ENCODE measurements at regions not wholly inside any gene's neighbourhood (a gene's known extent, or its start where the extent isn't known, plus 50 kb on each side); places are given as distances from the start of the nearest gene placed in this dataset.

DNA sequence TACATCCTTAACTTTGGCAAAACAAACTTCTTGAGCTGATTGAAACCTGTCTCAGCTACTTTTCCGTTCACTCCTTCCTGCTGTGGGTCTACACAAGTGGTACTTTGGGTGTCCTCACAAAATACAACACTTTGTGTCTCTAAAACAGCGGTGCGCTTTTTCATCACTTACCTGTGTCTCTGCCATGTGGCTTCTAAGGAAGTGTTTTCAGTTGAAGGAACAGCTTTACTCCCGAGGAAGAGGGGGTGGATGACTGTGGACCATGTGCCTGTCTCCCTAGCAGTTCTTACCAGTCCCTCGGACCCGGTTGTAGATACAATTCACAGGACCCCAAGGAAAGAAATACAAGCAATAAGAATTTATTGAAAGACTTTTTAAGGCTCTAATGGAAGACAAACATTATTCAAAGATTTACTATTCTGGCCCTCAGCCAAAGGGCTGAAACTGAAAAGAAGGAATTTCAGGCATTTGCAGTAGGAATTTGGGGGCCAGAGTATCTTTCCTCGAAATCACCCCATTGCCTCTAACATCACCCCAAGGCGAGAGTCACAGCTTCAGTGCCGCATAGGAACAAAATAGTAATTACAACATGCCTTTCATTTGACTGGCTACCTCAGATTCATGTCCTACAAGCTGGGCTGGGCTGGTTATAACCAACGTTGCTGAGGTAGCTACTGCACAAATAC, 246.3 kb downstream of the ACTR3B start:
- DNase-seq (ENCODE audit: low read depth in 4 of 4, low spot score in 3 of 4), result no peak

DNA sequence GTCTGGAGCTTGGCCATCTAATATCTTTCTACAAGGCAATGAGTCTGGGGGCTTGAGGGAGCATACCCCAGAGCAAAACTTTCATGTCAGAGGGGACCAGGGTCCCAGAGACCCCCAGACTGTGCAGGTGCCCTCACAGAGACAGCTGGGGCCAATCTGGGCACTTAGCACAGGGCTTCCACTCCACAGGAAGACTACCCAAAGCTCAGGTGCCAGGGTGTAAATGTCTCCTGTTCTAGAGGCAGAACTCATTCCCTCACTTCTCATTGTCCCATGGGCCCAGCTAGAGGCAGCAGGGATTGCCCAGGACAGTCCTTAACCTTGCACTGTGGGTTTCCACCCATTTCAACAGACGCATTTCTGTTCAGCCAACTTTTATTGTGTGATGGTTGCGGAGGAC, 246.9 kb downstream of the ACTR3B start:
- no peak for DNase-seq (ENCODE audit: low read depth in 4 of 4, low spot score in 3 of 4)

- no peak for DNase-seq (ENCODE audit: low read depth in 4 of 4, low spot score in 3 of 4)
Observed at GRCh38 chr7:153006911-153007310, 247.4 kb downstream of the ACTR3B start.

GRCh38 chr7:153010416-153010815, 250.9 kb downstream of the ACTR3B start:
- DNase-seq (ENCODE audit: low read depth in 4 of 4, low spot score in 3 of 4), result no peak

DNA sequence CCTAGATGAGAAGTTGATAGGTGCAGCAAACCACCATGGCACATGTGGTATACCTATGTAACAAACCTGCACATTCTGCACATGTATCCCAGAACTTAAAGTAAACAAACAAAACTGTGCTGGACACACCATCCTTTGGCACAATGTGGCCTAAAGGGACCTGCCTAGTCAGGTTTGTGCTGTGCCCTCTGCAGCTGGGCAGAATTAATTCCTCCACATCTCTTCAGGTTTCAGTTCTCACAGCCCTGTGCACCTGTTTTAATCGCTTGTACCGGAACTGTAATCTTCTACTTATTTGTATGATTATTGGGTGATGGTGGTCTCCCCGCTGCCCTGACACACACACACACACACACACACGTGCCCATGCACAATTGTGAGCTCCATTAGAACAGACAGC, 252.7 kb downstream of the ACTR3B start:
- DNase-seq (ENCODE audit: low read depth in 4 of 4, low spot score in 3 of 4), result no peak

GRCh38 chr7:153017223-153017622, 257.7 kb downstream of the ACTR3B start:
- no peak for DNase-seq (ENCODE audit: low read depth in 4 of 4, low spot score in 3 of 4)

DNA sequence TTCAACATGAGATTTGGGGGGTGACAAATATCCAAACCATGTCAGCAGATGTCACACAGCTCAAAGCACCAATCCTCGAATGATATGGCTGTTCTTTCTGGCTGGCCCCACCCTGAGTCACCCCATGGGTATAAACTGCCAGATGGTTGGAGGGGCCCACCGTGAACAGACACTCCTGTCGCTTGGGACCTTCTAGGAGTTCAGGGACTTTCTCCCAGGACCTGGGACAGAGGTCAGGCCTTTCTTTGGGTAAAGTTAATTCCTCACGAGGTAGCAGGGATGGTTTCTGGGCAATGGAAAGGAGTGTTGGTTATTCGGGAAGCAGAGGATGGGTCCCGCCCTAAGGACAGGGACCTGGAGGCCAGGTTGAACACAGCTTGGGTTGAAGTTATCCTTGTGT, 262.0 kb downstream of the ACTR3B start:
- DNase-seq (ENCODE audit: low read depth in 4 of 4, low spot score in 3 of 4), result no peak

DNA sequence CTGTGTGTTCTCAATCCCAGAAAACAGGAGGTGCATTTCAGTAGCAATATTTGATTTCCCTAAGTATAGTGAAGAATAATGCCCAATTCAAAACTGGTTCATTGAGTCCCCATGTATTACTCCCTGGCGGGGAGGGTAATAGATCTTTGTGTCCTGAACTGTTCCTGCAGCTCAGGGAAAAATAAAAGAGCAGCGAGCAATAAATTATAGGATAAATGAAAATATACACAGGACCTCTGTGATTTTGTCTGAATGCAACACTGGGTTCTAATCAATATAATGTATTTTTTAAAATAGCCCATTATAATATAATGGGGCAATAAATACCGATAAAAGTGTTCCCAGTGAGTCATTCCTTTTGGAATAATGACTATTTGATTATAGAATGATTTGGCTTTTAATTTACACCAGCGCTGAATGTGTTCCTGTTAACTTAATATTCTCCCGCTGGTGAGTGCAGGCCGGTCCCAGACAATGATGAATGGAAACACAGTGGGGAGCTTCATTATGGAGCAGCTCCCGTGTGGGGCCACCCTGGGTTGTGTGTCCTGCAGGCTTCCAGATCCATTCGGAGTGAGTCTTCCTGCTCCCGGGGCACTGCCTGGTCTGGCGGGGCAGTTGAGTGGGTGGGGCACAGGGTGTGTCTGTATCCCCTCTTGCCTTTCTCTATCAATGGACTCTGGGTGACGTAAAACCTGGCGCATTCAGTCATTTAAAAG, 263.1 kb downstream of the ACTR3B start:
- no peak for DNase-seq (ENCODE audit: low read depth in 4 of 4, low spot score in 3 of 4)

- DNase-seq (ENCODE audit: low read depth in 4 of 4, low spot score in 3 of 4), result no peak
Observed at GRCh38 chr7:153023194-153023592, 263.6 kb downstream of the ACTR3B start.

DNA sequence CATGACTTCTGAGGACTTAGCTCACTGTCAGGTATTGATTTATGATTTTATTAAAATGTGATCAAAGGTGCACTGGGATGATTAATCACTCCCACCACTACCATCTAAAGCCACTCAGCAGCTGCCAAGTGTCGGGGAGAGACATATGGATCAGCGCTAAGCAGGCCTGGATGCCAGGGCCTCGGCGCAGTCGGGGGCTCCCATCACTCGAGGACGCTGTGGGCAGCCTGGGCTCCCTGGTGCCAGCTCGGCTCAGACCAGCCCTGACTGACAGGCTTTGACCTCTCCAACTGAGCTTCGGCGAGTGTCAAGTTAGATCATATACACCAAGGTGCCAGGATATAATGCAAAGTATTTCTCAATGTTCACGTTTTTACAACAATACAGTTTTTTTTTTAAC, 267.7 kb downstream of the ACTR3B start:
- DNase-seq (ENCODE audit: low read depth in 4 of 4, low spot score in 3 of 4), result no peak

GRCh38 chr7:153027904-153028303, 268.4 kb downstream of the ACTR3B start:
- no peak for DNase-seq (ENCODE audit: low read depth in 4 of 4, low spot score in 3 of 4)

DNA sequence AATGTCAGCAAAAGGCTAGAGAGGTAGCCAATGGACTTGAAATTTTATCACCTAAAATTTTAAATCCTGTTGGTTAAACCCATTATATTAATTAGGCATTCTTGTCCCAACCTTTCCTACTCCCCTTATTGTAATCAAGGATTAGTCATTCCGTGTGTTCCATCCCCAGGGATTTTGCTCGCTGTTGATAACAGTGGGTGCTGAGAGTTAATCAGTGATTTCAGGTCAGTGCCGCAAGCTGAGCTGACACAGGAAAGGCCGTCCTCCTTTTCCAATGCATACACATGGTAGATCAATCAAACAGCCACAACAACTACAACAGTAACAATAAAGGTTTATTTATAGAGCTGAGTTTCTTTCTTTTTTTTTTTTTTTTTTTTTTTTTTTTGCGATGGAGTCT, 271.4 kb downstream of the ACTR3B start:
- DNase-seq (ENCODE audit: low read depth in 4 of 4, low spot score in 3 of 4), result no peak

DNA sequence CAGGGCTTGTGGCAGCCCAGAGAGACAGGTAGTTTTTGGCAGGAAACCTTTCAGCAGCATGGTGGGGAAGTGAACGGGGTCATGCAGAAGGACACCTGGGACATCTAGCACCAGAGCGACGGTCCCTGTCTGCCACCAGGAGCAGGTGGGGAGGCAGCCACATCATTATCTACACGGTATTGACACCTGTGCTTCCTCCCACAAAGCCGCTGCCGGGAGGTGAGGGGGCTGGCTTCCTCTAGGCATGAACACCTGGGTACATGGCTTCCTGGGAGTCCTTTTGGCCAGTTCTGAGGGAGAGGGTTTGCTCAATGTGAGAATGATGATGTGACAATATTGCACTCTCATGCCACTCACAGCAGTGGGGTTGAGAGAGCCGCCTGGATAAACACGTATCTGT, 275.2 kb downstream of the ACTR3B start:
- DNase-seq (ENCODE audit: low read depth in 4 of 4, low spot score in 3 of 4), result no peak

DNA sequence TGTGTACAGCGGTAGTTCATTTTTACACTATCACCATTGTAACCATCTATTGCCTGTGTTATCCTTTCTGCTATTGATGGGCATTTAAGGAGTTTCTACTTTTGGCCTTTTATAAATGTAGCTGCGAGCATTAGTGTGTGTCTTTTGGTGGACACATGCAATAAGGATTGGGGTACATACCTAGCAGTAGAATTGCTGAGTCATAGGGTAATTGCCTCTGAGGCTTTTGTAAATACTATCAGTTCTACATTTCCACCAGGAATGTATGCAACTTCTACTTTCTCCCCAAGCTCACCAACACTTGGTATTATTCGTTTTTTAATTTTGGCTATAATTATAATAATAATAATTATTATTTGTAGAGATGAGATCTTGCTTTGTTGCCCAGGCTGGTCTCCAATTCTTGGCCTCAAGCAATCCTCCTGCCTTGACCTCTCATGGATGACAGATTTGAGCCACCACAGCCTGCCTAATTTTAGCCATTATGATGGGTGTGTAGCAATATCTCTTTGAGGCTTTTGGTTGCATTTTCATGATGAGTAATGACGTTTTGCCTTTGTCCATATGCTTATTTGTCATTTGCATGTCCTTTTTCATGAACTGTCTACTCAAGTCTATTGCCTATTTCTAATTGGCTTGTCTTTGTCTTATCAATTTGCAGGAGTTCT, 277.0 kb downstream of the ACTR3B start:
- DNase-seq (ENCODE audit: low read depth in 4 of 4, low spot score in 3 of 4), result no peak

GRCh38 chr7:153043440-153043839, 283.9 kb downstream of the ACTR3B start:
- no peak for DNase-seq (ENCODE audit: low read depth in 4 of 4, low spot score in 3 of 4)

- no peak for DNase-seq (ENCODE audit: low read depth in 4 of 4, low spot score in 3 of 4)
Observed at GRCh38 chr7:153044981-153045380, 285.4 kb downstream of the ACTR3B start.

- DNase-seq (ENCODE audit: low read depth in 4 of 4, low spot score in 3 of 4), result no peak
Observed at GRCh38 chr7:153047079-153047959, 287.8 kb downstream of the ACTR3B start.

DNA sequence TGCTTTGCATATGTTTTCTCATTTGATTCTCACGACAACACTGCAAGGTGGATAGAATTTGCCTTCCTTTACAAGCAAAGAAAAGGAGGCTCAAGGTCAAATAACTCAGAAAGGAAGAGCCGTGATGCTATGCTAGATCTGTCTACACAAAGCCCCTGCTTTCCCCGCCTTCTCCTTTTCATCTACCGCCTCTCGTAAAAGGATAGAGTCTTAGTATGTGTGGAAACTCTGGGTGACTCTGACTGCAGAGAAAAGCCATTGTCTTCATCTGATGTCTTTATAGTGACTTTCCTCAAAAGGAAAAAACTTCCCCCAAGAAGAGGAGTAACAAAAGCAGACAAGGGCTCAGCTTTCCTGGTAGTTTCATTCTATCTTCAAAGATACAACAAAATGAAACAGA, 292.7 kb downstream of the ACTR3B start:
- DNase-seq (ENCODE audit: low read depth in 4 of 4, low spot score in 3 of 4), result no peak

GRCh38 chr7:153061910-153062528, 302.5 kb downstream of the ACTR3B start:
- peak in 3 of 4 donors; percentile 48 to 49 (median 48) for DNase-seq (ENCODE audit: low read depth in 4 of 4, low spot score in 3 of 4)

GRCh38 chr7:153065051-153065450, 305.5 kb downstream of the ACTR3B start:
- no peak for DNase-seq (ENCODE audit: low read depth in 4 of 4, low spot score in 3 of 4)

All from right renal pelvis (tissue), 4 donors.